MG63 (cell line): ENCODE measurements at regions not wholly inside any gene's neighbourhood (a gene's known extent, or its start where the extent isn't known, plus 50 kb on each side); places are given as distances from the start of the nearest gene placed in this dataset.

ENCODE experiments used
- DNase-seq: peaks from one replicate; pipeline ENCODE4 v3.0.0-alpha.2; 2020
- H3K27me3 ChIP-seq: fragments of 250-450 bp; sonication (Bioruptor Pico); 2 replicates; pipeline ENCODE4 v1.5.1; 2020; ENCODE audit warnings: mild to moderate bottlenecking, moderate library complexity
- H3K36me3 ChIP-seq: fragments of 250-450 bp; sonication (Bioruptor Pico); 2 replicates; pipeline ENCODE4 v1.5.1; 2020; ENCODE audit warnings: mild to moderate bottlenecking, moderate library complexity
- H3K4me3 ChIP-seq: fragments of 250-450 bp; sonication (Bioruptor Pico); 2 replicates; pipeline ENCODE4 v1.5.1; 2020; ENCODE audit warnings: mild to moderate bottlenecking, moderate library complexity
- H3K9me3 ChIP-seq: fragments of 250-450 bp; sonication (Bioruptor Pico); 2 replicates; pipeline ENCODE4 v1.5.1; 2020; ENCODE audit warnings: mild to moderate bottlenecking, moderate library complexity

- no peak overlapping the region for H3K4me3 ChIP-seq
- H3K27me3 ChIP-seq, result no peaks in the 10 kb centered on the region
- H3K36me3 ChIP-seq, result no peaks in the 10 kb centered on the region
- H3K9me3 ChIP-seq, result no peaks in the 10 kb centered on the region
- no peak for DNase-seq
These were observed 347.9 kb downstream of the EFNB2 start for GRCh38 chr13:106187501-106188095.

- H3K4me3 ChIP-seq, result no peak overlapping the region
- H3K36me3 ChIP-seq, result no peaks in the 10 kb centered on the region
- no peaks in the 10 kb centered on the region for H3K27me3 ChIP-seq
- no peaks in the 10 kb centered on the region for H3K9me3 ChIP-seq
- no peak for DNase-seq
These were observed 348.4 kb downstream of the EFNB2 start for GRCh38 chr13:106187101-106187500.

DNA sequence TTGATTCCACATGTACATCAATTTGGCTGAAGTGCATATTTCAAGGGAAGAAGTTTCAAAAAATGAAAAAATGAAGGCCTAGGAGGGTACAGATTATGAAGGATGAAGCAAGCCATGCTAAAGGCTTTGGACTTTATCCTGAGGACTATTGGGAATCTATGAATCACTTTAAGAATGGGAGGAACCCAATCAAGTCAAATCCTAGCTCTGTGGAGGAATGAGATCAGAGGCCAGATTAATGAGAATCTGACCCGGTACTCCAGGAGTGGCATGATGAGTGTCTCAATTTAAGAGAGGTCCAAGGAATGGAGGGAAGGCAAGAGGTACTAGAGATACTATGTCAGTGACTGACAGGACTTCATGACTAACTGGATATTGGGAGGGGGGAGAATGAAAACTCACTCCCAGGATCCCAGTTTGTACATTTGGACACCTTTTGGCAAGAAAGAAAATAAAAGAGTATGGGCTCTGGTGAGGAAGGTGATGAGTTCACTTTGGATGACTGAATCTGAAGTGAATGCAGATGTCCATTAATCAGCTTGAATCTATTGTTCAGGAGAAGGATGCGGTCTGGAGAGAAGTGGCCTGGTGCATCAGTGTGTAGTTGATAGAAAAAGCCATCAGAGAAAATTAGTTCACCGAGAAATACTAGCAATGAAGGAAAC, 349.0 kb downstream of the EFNB2 start:
- no peaks in the 10 kb centered on the region; the same call in 1 of the 2 replicates for H3K9me3 ChIP-seq
- H3K36me3 ChIP-seq, result no peaks in the 10 kb centered on the region
- H3K27me3 ChIP-seq, result no peaks in the 10 kb centered on the region
- H3K4me3 ChIP-seq, result no peak overlapping the region
- no peak for DNase-seq

GRCh38 chr13:106184790-106185189, 350.7 kb downstream of the EFNB2 start:
- Histone ChIP-seq H3K9me3 (peaks cover 2% of the 10 kb centered on the region), H3K36me3 (no peaks in the 10 kb centered on the region), H3K4me3 (no peak overlapping the region), H3K27me3 (no peaks in the 10 kb centered on the region)
- no peak for DNase-seq

GRCh38 chr13:106183410-106184065, 351.9 kb downstream of the EFNB2 start:
- Histone ChIP-seq H3K27me3 (no peaks in the 10 kb centered on the region), H3K9me3 (peaks cover 2% of the 10 kb centered on the region), H3K4me3 (no peak overlapping the region), H3K36me3 (no peaks in the 10 kb centered on the region)
- no peak for DNase-seq

DNA sequence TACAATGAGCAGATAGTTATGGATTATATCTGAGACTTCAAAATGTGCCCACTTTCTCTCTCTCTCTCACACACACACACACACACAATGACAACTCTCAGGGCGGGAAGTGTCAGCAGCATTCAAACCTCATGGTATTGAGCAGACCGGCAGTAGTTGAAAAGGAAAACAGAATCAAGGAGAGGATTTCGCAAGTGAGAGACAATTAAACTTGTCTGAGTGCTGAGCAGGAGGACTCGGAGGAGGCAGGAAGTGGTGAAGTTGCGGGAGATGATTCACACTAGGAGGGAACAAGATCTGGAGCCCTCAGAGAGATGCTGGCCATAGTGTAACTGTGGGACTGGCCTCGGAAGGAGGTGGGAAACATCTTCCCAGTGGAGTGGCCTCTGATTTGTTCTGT, 353.1 kb downstream of the EFNB2 start:
- peak; percentile 63 for DNase-seq
- Histone ChIP-seq H3K27me3 (no peaks in the 10 kb centered on the region), H3K36me3 (no peaks in the 10 kb centered on the region), H3K9me3 (peaks cover 2% of the 10 kb centered on the region), H3K4me3 (no peak overlapping the region)

DNA sequence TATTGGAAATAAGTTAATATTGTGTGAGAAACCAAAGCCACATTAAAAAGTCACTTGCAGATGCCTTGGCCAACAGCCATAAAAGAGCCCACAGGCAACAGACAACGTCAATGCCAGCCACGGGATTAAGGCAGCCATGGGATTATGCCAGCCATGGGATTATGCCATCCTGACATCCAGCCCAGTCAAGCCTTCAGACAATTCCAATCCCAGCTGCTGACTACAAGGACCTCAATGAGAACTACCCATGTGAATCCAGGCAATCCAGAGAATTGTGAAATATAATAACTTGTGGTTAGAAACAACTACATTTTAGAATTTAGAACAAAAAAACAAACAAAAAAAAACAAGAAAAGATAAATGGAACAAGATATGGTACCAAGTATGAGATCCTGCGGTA, 356.6 kb downstream of the EFNB2 start:
- no peak for DNase-seq
- Histone ChIP-seq H3K36me3 (no peaks in the 10 kb centered on the region), H3K27me3 (no peaks in the 10 kb centered on the region), H3K4me3 (no peak overlapping the region), H3K9me3 (peaks cover 2% of the 10 kb centered on the region)

- no peak for DNase-seq
- H3K36me3 ChIP-seq, result no peaks in the 10 kb centered on the region
- no peak overlapping the region for H3K4me3 ChIP-seq
- no peaks in the 10 kb centered on the region for H3K27me3 ChIP-seq
- H3K9me3 ChIP-seq, result peaks cover 2% of the 10 kb centered on the region
These were observed 358.3 kb downstream of the EFNB2 start for GRCh38 chr13:106177146-106177545.

DNA sequence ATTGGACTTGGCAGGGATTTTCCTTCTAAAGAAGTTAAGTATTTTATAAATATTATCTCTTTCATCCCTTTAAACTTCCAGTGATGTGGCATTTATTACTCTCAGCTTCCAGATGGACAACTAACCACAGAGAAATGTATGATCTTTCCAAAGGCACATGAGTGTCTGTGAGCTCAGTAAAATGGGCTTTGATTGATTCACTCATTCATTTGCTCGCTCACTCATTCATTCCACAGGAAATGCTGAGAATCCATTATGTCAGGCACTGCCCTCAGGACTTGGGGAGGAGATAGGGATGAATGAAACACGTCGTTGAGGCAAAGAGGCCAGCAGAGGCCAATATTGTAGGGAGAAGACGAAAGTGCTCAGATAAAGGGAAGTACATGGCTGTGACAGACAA, 359.3 kb downstream of the EFNB2 start:
- peak; percentile 44 for DNase-seq
- H3K4me3 ChIP-seq, result peak overlapping the region; percentile 29
- no peaks in the 10 kb centered on the region for H3K27me3 ChIP-seq
- peaks cover 2% of the 10 kb centered on the region for H3K9me3 ChIP-seq
- H3K36me3 ChIP-seq, result no peaks in the 10 kb centered on the region

DNA sequence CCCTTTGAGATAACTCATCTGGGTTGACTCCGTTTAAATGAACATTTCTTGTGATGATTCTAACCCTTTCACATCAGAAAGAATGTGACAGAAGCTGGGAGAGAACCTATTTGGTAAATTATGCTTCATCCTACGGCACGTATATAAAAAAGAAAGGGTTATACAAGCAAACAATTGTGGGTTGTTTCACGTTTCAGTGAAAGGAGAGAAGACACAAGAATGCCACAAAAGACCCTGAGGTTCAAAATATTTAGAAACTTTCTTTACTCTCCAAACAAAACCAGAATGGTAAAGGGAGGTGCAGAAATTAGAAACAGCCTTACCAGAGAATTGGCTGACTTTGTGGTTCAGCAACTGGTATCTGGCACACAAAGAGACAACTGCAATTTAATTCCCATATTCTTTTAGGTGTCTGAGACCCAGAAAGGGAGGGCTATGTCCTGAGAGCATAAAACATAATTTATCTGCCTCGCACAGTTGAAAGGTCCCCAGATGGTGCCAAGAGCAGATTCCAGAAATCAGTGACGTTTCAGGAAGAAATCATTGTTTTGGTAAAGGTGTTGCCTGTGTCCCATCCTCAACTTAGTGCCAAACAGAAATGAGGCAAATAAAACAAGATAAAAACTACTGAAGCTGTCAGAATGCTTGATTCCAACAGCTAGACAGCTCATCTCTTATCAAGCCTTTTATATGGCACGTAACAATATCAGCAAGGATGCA, 361.4 kb downstream of the EFNB2 start:
- no peaks in the 10 kb centered on the region for H3K27me3 ChIP-seq
- no peak overlapping the region for H3K4me3 ChIP-seq
- DNase-seq, result no peak
- no peaks in the 10 kb centered on the region for H3K9me3 ChIP-seq
- H3K36me3 ChIP-seq, result no peaks in the 10 kb centered on the region

GRCh38 chr13:106173346-106173745, 362.1 kb downstream of the EFNB2 start:
- DNase-seq, result no peak
- no peak overlapping the region for H3K4me3 ChIP-seq
- H3K36me3 ChIP-seq, result no peaks in the 10 kb centered on the region
- H3K9me3 ChIP-seq, result no peaks in the 10 kb centered on the region
- H3K27me3 ChIP-seq, result no peaks in the 10 kb centered on the region

DNA sequence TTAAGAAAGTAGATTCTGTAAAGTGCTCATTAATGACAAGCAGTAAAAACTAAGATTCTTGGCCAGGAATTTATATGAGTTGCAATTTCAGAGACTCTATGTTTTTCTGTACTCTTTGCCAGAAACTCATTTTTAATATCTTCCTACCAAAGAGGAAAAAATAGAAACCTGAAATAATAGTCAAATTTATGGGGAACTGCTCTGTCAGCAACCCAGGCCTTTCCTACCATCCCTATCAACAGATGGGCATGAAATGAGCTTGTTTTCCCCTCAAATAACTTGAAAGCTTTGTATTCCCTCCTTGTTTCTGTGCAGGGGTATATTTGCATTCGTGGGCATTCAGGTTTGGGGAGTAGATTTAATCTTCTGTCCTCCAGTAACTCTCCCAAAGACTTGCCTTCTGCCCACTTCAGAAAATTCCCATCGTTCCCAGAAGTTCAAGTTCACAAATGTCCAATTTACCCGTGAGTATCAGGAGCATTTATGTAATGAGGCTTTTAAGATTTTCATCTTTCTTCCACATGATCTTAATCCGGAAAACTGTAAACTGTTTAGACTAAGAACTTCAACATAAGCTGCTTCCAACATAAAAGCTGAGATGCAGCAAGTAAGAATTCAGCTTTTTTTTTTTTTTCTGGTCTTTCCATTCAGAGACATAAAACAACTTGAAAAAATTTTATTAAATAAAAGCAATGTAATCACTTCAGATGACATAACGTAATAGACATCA, 363.1 kb downstream of the EFNB2 start:
- Histone ChIP-seq H3K9me3 (no peaks in the 10 kb centered on the region), H3K27me3 (no peaks in the 10 kb centered on the region), H3K36me3 (no peaks in the 10 kb centered on the region), H3K4me3 (no peak overlapping the region)
- no peak for DNase-seq

DNA sequence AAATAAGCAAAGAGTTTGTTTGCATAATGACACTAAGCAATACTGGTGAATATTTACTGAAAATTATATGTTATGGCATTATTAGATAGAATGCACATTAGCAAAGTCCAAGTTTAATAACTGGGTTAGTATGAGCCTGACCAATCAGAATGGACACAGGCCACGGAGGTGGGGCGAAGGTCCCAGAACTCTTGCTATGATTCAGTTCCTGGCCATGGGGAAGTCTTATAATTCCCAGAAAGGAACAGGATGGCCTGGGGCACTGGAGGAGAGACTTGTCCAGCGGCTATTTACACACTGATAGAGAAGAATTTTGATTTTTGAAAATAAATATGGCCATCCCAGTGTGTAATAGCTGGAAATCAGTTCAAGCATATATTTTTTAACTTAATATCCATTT, 372.0 kb downstream of the EFNB2 start:
- no peak for DNase-seq
- Histone ChIP-seq H3K4me3 (no peak overlapping the region), H3K36me3 (no peaks in the 10 kb centered on the region), H3K9me3 (0 out of 2 replicates have a peak, but pooled peaks cover 5% of the 10 kb centered on the region), H3K27me3 (no peaks in the 10 kb centered on the region)

- Histone ChIP-seq H3K27me3 (no peaks in the 10 kb centered on the region), H3K9me3 (0 out of 2 replicates have a peak, but pooled peaks cover 5% of the 10 kb centered on the region), H3K4me3 (no peak overlapping the region), H3K36me3 (no peaks in the 10 kb centered on the region)
- DNase-seq, result no peak
These were observed 374.3 kb downstream of the EFNB2 start for GRCh38 chr13:106161146-106161545.

DNA sequence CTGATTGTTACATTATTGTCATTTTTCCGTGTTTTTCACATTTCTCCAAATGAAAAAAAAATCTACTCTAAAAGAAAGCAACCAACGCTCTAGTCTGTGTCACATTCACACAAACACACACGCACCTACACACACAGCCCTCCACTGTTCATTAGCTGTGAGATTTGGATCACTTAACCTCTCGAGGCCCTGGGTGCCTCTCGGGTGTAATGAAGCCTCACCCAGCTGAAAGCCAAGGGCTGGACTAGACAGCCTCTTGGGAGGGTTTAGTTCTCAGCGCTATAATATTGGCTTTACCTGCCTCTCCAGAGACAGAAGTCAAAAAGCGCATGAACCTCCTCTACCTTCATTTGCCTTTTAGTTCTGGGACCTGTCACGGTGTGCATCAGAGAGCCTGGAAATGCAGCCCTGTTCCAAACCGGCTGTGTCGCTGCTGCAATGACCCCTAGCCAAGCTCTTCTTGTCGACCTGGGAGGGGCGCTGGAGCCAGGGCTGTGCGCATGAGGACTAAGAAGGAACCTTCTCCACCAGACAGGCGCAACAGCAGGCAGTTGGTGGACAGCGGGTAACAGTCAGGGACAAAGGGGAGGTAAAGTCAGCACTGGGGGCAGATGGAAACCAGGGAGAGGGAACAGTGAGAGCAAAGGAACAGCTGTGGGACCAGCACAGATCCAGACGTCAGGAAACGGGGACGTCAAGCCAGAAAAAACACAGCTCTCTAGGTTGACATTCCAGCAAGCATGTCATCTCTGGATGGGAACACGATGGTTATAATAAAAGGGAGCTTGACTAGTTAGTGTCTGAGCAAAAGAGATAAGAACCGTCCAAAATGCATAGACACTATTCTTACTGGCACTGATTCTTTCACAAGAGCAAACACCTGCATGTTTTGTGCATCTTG, 375.9 kb downstream of the EFNB2 start:
- H3K27me3 ChIP-seq, result no peaks in the 10 kb centered on the region
- H3K4me3 ChIP-seq, result no peak overlapping the region
- no peaks in the 10 kb centered on the region for H3K36me3 ChIP-seq
- no peaks in the 10 kb centered on the region for H3K9me3 ChIP-seq
- DNase-seq, result no peak

- H3K36me3 ChIP-seq, result no peaks in the 10 kb centered on the region
- DNase-seq, result peak; percentile 85
- no peaks in the 10 kb centered on the region for H3K27me3 ChIP-seq
- no peaks in the 10 kb centered on the region for H3K9me3 ChIP-seq
- H3K4me3 ChIP-seq, result no peak overlapping the region
These were observed 379.0 kb downstream of the EFNB2 start for GRCh38 chr13:106156468-106156867.
